Mesenchymal stem cell (in vitro differentiated cells and primary cell): ENCODE measurements at regions not wholly inside any gene's neighbourhood (a gene's known extent, or its start where the extent isn't known, plus 50 kb on each side); places are given as distances from the start of the nearest gene placed in this dataset.

Experiments used
- DNase-seq: peaks from one replicate; pipeline ENCODE4 v3.0.0-alpha.2; 2013
- H2AFZ ChIP-seq: one replicate; pipeline ENCODE4 v1.6.1; 2013; ENCODE audit warnings: low read depth, mild to moderate bottlenecking, control low read depth, inconsistent platforms, low read length, moderate library complexity
- H2AK5ac ChIP-seq: 2 replicates; pipeline ENCODE4 v1.6.1; 2013; ENCODE audit warnings: low read length, moderate library complexity, mild to moderate bottlenecking, inconsistent platforms; ENCODE audit not compliant: severe bottlenecking
- H2BK120ac ChIP-seq: one replicate; pipeline ENCODE4 v1.6.1; 2013; ENCODE audit warnings: low read depth, mild to moderate bottlenecking, inconsistent platforms, low read length, moderate library complexity
- H2BK12ac ChIP-seq, 2 experiments: one replicate each; pipeline ENCODE4 v1.6.1; 2013; ENCODE audit warnings: inconsistent platforms in 2 of 2, low read length in 2 of 2, mild to moderate bottlenecking in 2 of 2, moderate library complexity in 2 of 2, control low read depth in 1 of 2
- H2BK15ac ChIP-seq: one replicate; pipeline ENCODE4 v1.6.1; 2013; ENCODE audit warnings: mild to moderate bottlenecking, low read depth, inconsistent platforms; ENCODE audit not compliant: poor library complexity, severe bottlenecking
- H2BK5ac ChIP-seq: 2 replicates; pipeline ENCODE4 v1.6.1; 2013; ENCODE audit warnings: low read depth, mild to moderate bottlenecking, low read length, control low read depth, inconsistent platforms; ENCODE audit not compliant: poor library complexity, severe bottlenecking
- H3K14ac ChIP-seq, 2 experiments: one replicate each; pipeline ENCODE4 v1.6.1; 2013; ENCODE audit warnings: inconsistent platforms in 2 of 2, low read length in 2 of 2, control low read depth in 1 of 2, mild to moderate bottlenecking in 1 of 2, moderate library complexity in 1 of 2
- H3K18ac ChIP-seq, 2 experiments: one replicate each; pipeline ENCODE4 v1.6.1; 2013; ENCODE audit warnings: inconsistent platforms in 2 of 2, low read length in 2 of 2, control low read depth in 1 of 2, low read depth in 1 of 2, mild to moderate bottlenecking in 1 of 2
- H3K23ac ChIP-seq, 2 experiments: one replicate each; pipeline ENCODE4 v1.6.1; 2013; ENCODE audit warnings: inconsistent platforms in 2 of 2, low read length in 2 of 2, mild to moderate bottlenecking in 2 of 2, moderate library complexity in 2 of 2, control low read depth in 1 of 2
- H3K27ac ChIP-seq: 2 replicates; pipeline ENCODE4 v1.5.1; 2013; ENCODE audit warnings: mild to moderate bottlenecking, moderate library complexity, low read length, control low read depth, inconsistent platforms; ENCODE audit not compliant: poor library complexity, severe bottlenecking
- H3K27me3 ChIP-seq, 2 experiments: 2 replicates each; pipeline versions ENCODE4 v1.6.1 to v1.7.0; 2013; ENCODE audit warnings: low read length in 2 of 2, mild to moderate bottlenecking in 2 of 2, moderate library complexity in 2 of 2, control low read depth in 1 of 2, inconsistent platforms in 1 of 2; ENCODE audit not compliant: control insufficient read depth in 1 of 2, insufficient read depth in 1 of 2
- H3K36me3 ChIP-seq, 2 experiments: 2 replicates each; pipeline versions ENCODE4 v1.6.1 to v1.7.0; 2013; ENCODE audit warnings: low read length in 2 of 2, control low read depth in 1 of 2, inconsistent platforms in 1 of 2, low read depth in 1 of 2, mild to moderate bottlenecking in 1 of 2; ENCODE audit not compliant: insufficient read depth in 2 of 2, control insufficient read depth in 1 of 2
- H3K4ac ChIP-seq, 2 experiments: one replicate each; pipeline ENCODE4 v1.6.1; 2013; ENCODE audit warnings: inconsistent platforms in 2 of 2, low read length in 2 of 2, mild to moderate bottlenecking in 2 of 2, moderate library complexity in 2 of 2, control low read depth in 1 of 2, low read depth in 1 of 2
- H3K4me1 ChIP-seq: 2 replicates; pipeline ENCODE4 v1.6.1; 2013; ENCODE audit warnings: low read depth, low read length, control low read depth; ENCODE audit not compliant: control insufficient read depth, insufficient read depth
- H3K4me2 ChIP-seq: 2 replicates; pipeline ENCODE4 v1.6.1; 2013; ENCODE audit warnings: low read length, mild to moderate bottlenecking, inconsistent platforms; ENCODE audit not compliant: poor library complexity, severe bottlenecking
- H3K4me3 ChIP-seq, 2 experiments: 2 replicates each; pipeline versions ENCODE4 v1.5.1 to v1.7.0; 2013; ENCODE audit warnings: low read length in 2 of 2, mild to moderate bottlenecking in 2 of 2, control low read depth in 1 of 2, low read depth in 1 of 2; ENCODE audit not compliant: insufficient read depth in 1 of 2
- H3K79me1 ChIP-seq: replicated peaks from 2 replicates; pipeline ENCODE4 v1.6.1; 2013; ENCODE audit warnings: mild to moderate bottlenecking, control low read depth, low read length, inconsistent platforms; ENCODE audit not compliant: poor library complexity, severe bottlenecking
- H3K9ac ChIP-seq: 2 replicates; pipeline ENCODE4 v1.7.0; 2013; ENCODE audit warnings: mild to moderate bottlenecking, low read length, moderate library complexity
- H3K9me3 ChIP-seq: 2 replicates; pipeline ENCODE4 v1.7.0; 2013; ENCODE audit warnings: mild to moderate bottlenecking, low read length; ENCODE audit not compliant: control insufficient read depth
- H4K8ac ChIP-seq: one replicate; pipeline ENCODE4 v1.6.1; 2013; ENCODE audit warnings: inconsistent platforms, mild to moderate bottlenecking, low read length, moderate library complexity
- H4K91ac ChIP-seq: one replicate; pipeline ENCODE4 v1.6.1; 2013; ENCODE audit warnings: mild to moderate bottlenecking, low read length, inconsistent platforms
- WGBS: methylation state at CpG from one replicate; pipeline ENCODE4 v1.1.7; 2013; ENCODE audit warnings: mixed read lengths; 5-methylcytosine and 5-hydroxymethylcytosine counted together

DNA sequence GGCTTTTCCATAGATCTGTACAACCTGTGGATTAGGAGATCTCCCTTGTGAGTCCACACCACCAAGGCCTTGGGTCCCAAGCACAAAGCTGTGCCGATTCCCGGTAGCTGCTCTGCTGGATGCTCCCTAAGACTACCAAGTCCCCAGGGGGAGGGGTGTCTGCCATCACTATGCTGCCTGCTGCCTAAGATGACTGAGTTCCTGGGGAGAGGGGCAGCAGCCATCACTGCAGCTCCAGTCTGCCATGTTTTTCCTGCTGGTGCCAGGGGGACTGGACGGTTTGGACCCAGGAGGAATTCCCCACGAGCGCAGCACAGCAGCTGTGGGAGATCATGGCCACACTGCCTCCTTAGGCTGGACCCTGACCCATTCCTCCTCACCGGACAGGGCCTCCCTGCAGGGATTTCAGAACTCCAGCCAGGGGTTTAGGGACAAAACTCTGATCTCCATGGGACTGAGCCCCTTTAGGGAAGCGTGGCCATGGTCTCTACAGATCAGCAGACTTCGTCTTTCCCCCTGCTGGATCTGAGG lies 1049.8 kb downstream of the SORCS1 start:
- H2BK15ac ChIP-seq = no peak overlapping the region
- H3K9me3 ChIP-seq = peaks cover 20% of the 10 kb centered on the region
- H2BK12ac ChIP-seq = no peak overlapping the region
- no peaks in the 10 kb centered on the region for H3K36me3 ChIP-seq
- no peak overlapping the region for H3K4me3 ChIP-seq
- H3K4me1 ChIP-seq = no peaks in the 10 kb centered on the region
- no peaks in the 10 kb centered on the region for H3K79me1 ChIP-seq
- WGBS = 90% methylated on average over 8 of the region's 8 CpGs
- no peak overlapping the region for H4K91ac ChIP-seq
- no peak overlapping the region for H3K4ac ChIP-seq
- no peak overlapping the region for H2AK5ac ChIP-seq
- H3K9ac ChIP-seq = no peak overlapping the region
- no peak overlapping the region for H3K23ac ChIP-seq
- no peak overlapping the region for H2AFZ ChIP-seq
- no peak overlapping the region for H3K4me2 ChIP-seq
- no peak overlapping the region for H3K18ac ChIP-seq
- no peak for DNase-seq
- H3K27me3 ChIP-seq = no peaks in the 10 kb centered on the region
- no peak overlapping the region for H2BK120ac ChIP-seq
- H2BK5ac ChIP-seq = no peak overlapping the region
- no peak overlapping the region for H3K27ac ChIP-seq
- H4K8ac ChIP-seq = no peak overlapping the region
- H3K14ac ChIP-seq = no peak overlapping the region

DNA sequence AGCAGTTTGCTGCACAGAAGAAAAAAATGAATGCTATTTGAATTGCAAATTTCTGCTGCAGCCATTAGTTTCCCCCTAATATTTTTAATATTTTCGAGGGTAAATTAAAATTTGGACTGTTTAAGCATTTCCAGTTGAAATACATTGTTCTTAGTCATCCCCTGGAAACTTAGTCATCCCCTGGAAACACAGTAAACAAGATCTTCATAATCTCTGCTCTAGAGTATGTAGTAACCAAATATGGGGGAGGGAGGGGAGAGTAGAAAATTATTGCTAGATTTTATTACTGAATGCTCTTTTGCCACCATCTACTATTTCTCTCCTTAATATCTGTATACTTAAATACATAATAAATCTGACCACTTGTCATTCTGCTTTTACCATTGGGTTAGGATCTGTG lies 1053.3 kb downstream of the SORCS1 start:
- no peaks in the 10 kb centered on the region for H3K27me3 ChIP-seq
- H3K36me3 ChIP-seq = no peaks in the 10 kb centered on the region
- H4K8ac ChIP-seq = no peak overlapping the region
- no peak overlapping the region for H3K18ac ChIP-seq
- no peak overlapping the region for H3K27ac ChIP-seq
- H3K4me2 ChIP-seq = no peak overlapping the region
- peak; percentile 5 for DNase-seq
- peak overlapping the region; percentile 58 for H3K9ac ChIP-seq
- no peak overlapping the region for H3K4me3 ChIP-seq
- H4K91ac ChIP-seq = no peak overlapping the region
- H2BK120ac ChIP-seq = no peak overlapping the region
- H2BK5ac ChIP-seq = no peak overlapping the region
- peaks cover 2% of the 10 kb centered on the region for H3K9me3 ChIP-seq
- H3K4ac ChIP-seq = no peak overlapping the region
- H3K4me1 ChIP-seq = no peaks in the 10 kb centered on the region
- H3K23ac ChIP-seq = no peak overlapping the region
- WGBS = no CpG with 5 or more reads among the region's 1 CpG
- no peak overlapping the region for H2AFZ ChIP-seq
- H3K14ac ChIP-seq = no peak overlapping the region
- H2BK15ac ChIP-seq = no peak overlapping the region
- no peaks in the 10 kb centered on the region for H3K79me1 ChIP-seq
- H2AK5ac ChIP-seq = no peak overlapping the region
- no peak overlapping the region for H2BK12ac ChIP-seq

DNA sequence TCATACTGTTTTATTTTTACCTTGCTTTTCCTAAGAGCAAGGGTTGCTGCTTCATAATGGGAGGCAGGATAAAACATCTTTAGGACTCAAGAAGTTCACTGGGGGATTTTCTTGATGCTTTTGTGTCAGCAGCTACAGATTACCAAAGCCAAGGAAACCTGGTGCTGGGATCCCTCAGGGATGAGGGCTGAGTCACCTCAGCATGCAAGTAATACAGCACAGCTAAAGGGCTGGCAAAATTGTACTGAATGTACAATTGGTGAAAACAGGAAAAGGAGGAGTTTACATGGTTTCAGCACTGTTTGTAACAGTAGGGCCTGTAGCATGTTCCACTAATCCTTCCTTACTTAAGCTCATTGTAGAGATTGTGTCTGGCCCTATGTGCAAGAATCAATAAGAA lies 1056.8 kb downstream of the SORCS1 start:
- no peak overlapping the region for H2AFZ ChIP-seq
- H2BK15ac ChIP-seq = no peak overlapping the region
- H3K9ac ChIP-seq = peak overlapping the region; percentile 59
- no peaks in the 10 kb centered on the region for H3K9me3 ChIP-seq
- no peak overlapping the region for H3K23ac ChIP-seq
- no peaks in the 10 kb centered on the region for H3K4me1 ChIP-seq
- no peak overlapping the region for H3K27ac ChIP-seq
- no peak overlapping the region for H3K14ac ChIP-seq
- H3K4me3 ChIP-seq = no peak overlapping the region
- no peak overlapping the region for H2BK120ac ChIP-seq
- H4K91ac ChIP-seq = no peak overlapping the region
- H3K36me3 ChIP-seq = no peaks in the 10 kb centered on the region
- H2BK12ac ChIP-seq = no peak overlapping the region
- H3K4ac ChIP-seq = no peak overlapping the region
- no peaks in the 10 kb centered on the region for H3K27me3 ChIP-seq
- H4K8ac ChIP-seq = no peak overlapping the region
- H2AK5ac ChIP-seq = no peak overlapping the region
- H2BK5ac ChIP-seq = no peak overlapping the region
- no peak overlapping the region for H3K18ac ChIP-seq
- no peak overlapping the region for H3K4me2 ChIP-seq
- no peaks in the 10 kb centered on the region for H3K79me1 ChIP-seq
- DNase-seq = peak; percentile 20

DNA sequence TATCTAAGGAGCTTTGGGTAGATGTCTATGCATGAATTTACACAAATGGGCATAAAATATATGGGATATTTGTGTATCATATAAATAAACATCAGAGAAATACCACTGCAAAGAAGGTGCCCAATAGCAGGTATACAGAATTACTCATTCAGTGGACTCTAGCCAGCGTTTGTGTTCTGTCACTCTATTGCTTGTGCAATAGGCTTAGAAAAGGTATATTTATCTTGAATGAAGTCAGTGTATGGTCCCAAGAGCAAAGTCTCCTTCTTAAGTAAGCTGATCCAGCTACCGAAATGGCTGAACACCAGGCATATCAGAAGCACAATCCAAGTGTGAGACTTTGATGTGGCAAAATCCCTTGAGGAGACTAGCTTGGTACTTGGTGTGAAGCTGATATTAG lies 1058.4 kb downstream of the SORCS1 start:
- no peak overlapping the region for H4K8ac ChIP-seq
- H3K27ac ChIP-seq = no peak overlapping the region
- H3K4me3 ChIP-seq = no peak overlapping the region
- H2AK5ac ChIP-seq = no peak overlapping the region
- H3K9me3 ChIP-seq = no peaks in the 10 kb centered on the region
- no peaks in the 10 kb centered on the region for H3K27me3 ChIP-seq
- H4K91ac ChIP-seq = no peak overlapping the region
- no peaks in the 10 kb centered on the region for H3K36me3 ChIP-seq
- H3K4ac ChIP-seq = no peak overlapping the region
- H3K79me1 ChIP-seq = no peaks in the 10 kb centered on the region
- no peaks in the 10 kb centered on the region for H3K4me1 ChIP-seq
- no peak overlapping the region for H2AFZ ChIP-seq
- H3K23ac ChIP-seq = no peak overlapping the region
- H3K4me2 ChIP-seq = no peak overlapping the region
- H2BK5ac ChIP-seq = no peak overlapping the region
- H2BK15ac ChIP-seq = no peak overlapping the region
- no peak overlapping the region for H3K18ac ChIP-seq
- no peak overlapping the region for H3K14ac ChIP-seq
- H2BK12ac ChIP-seq = no peak overlapping the region
- H2BK120ac ChIP-seq = no peak overlapping the region
- DNase-seq = no peak
- no peak overlapping the region for H3K9ac ChIP-seq
- 91% methylated on average over 2 of the region's 2 CpGs for WGBS
